ENCODE measurements at regions not wholly inside any gene's neighbourhood (a gene's known extent, or its start where the extent isn't known, plus 50 kb on each side); places are given as distances from the start of the nearest gene placed in this dataset.

- TF ChIP-seq CTCF (IDR thresholded peaks at IDR 0.05; ENCODE audit: insufficient read depth, low read depth, low read length), result no peak
Measured at GRCh38 chr6:147867433-147868226, 359.1 kb downstream of the SAMD5 start.

DNA sequence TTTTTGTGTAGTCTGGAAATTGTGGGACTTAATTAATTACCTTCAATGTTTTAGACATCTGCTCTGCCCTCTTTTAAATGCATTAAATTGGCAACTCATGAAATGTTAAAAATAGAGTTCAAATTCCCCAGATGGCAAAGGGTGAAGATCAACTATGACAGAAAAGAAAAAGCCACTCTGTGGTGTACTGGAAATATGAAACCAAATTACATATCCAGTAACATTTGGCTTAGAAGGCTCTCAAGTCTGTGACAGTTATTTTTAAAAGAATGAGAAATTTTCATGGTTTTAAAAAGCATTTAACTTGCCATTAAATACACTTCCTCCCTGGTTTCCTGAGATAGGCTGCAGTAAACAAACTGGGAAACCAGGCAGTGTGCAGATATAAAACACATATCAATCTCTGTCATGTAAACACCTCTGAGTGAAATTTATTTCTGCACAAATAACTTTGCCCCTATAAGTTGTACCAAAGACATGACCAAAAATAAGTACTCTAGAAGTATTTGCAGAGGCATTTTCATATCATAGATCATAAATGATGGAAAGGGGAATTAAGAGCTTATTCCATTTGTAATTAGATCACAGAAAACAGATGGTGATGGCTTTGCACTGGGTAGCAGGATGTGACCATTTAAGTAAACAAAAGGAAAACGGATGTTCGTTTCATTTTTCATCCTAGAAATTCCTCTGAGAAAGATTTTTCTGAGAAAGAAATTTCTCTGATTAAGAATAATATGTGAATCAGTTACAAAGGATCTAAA, 360.1 kb downstream of the SAMD5 start:
- DNase-seq (ENCODE audit: low read depth), result no peak
- TF ChIP-seq CTCF (IDR thresholded peaks at IDR 0.05; ENCODE audit: insufficient read depth, low read depth, low read length), result no peak
- no peak overlapping the region for H3K4me3 ChIP-seq (ENCODE audit: low read depth, low read length)

More at GRCh38 chr6:147867433-147868226, 359.1 kb downstream of the SAMD5 start:
- DNase-seq (ENCODE audit: low read depth), result no peak
- H3K4me3 ChIP-seq (ENCODE audit: low read depth, low read length), result no peak overlapping the region

- DNase-seq (ENCODE audit: low read depth), result no peak
- TF ChIP-seq CTCF (IDR thresholded peaks at IDR 0.05; ENCODE audit: insufficient read depth, low read depth, low read length), result no peak
- H3K4me3 ChIP-seq (ENCODE audit: low read depth, low read length), result no peak overlapping the region
Measured at GRCh38 chr6:147869201-147869600, 360.7 kb downstream of the SAMD5 start.

GRCh38 chr6:147869869-147870268, 361.4 kb downstream of the SAMD5 start:
- TF ChIP-seq CTCF (IDR thresholded peaks at IDR 0.05; ENCODE audit: insufficient read depth, low read depth, low read length), result no peak
- DNase-seq (ENCODE audit: low read depth), result no peak
- no peak overlapping the region for H3K4me3 ChIP-seq (ENCODE audit: low read depth, low read length)

DNA sequence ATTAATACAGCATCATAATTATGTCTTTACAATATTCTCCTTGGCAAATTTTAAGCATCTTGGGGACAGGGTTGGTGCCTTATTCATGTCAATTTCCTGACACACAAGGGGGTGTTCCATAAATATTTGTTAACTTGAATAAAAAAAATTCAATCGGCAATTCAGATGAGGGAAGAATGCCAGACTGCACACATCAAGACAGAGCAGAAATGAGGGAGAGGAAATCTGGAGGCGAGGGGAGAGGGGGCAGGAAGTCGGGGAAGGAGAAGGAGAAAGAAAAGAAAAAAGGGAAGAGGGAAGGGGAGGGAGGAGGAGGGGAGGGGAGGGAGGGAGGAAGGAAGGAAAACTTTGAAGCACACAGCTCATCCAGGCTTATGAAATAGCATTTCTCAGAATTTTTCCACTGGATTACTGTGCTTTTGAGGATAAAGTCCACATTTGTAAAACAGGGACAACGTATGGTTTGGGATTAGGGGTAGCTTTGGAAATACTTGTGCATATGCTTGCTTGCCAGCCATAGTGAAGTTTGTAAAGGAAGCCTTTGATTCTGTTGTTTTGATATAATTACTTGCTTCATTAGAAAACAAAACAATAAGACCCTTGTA, 362.1 kb downstream of the SAMD5 start:
- DNase-seq (ENCODE audit: low read depth), result no peak
- no peak overlapping the region for H3K4me3 ChIP-seq (ENCODE audit: low read depth, low read length)
- TF ChIP-seq CTCF (IDR thresholded peaks at IDR 0.05; ENCODE audit: insufficient read depth, low read depth, low read length), result no peak

DNA sequence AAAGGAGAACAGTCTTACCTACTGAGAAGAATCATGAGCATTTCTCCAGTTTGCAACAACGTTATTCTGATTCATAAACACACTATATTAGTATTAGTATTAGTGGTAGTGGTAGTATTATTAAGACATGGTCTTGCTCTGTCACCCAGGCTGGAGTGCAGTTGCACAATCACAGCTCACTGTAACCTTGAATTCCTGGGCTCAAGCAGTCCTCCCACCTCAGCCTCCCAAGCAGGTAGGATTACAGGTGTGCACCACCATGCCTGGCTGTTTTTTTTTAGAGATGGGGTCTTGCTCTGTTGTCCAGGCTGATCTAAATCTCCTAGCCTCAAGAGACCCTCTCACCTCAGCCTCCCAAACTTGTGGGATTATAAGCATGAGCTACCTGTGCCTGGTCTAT, 363.5 kb downstream of the SAMD5 start:
- no peak for DNase-seq (ENCODE audit: low read depth)
- H3K4me3 ChIP-seq (ENCODE audit: low read depth, low read length), result no peak overlapping the region
- no peak for TF ChIP-seq CTCF (IDR thresholded peaks at IDR 0.05; ENCODE audit: insufficient read depth, low read depth, low read length)
